Fibroblast of pulmonary artery (primary cell): ENCODE measurements at regions not wholly inside any gene's neighbourhood (a gene's known extent, or its start where the extent isn't known, plus 50 kb on each side); places are given as distances from the start of the nearest gene placed in this dataset.

Source experiments
- DNase-seq: peaks from one replicate; pipeline ENCODE4 v3.0.0-alpha.2; 2010; ENCODE audit warnings: low read depth
- H3K4me3 ChIP-seq: replicated peaks from 2 replicates; pipeline ENCODE4 v1.5.1; 2011; ENCODE audit warnings: low read depth, mild to moderate bottlenecking, control low read depth, low read length, moderate library complexity
- CTCF ChIP-seq: IDR thresholded peaks from 2 replicates; pipeline ENCODE4 v1.5.1; 2011; ENCODE audit warnings: mild to moderate bottlenecking, control low read depth, low read length, inconsistent platforms; ENCODE audit errors: missing control alignments

GRCh38 chr2:74043345-74044329, 58.9 kb downstream of the TET3 start:
- DNase-seq, result no peak

GRCh38 chr2:74044999-74045398, 60.3 kb downstream of the TET3 start:
- no peak for DNase-seq
- no peak for TF ChIP-seq CTCF
- H3K4me3 ChIP-seq, result no peak overlapping the region

More at GRCh38 chr2:74043345-74044329, 58.9 kb downstream of the TET3 start:
- H3K4me3 ChIP-seq, result no peak overlapping the region
- no peak for TF ChIP-seq CTCF

GRCh38 chr2:74045454-74045853, 60.7 kb downstream of the TET3 start:
- peak; percentile 39 for DNase-seq
- no peak overlapping the region for H3K4me3 ChIP-seq
- no peak for TF ChIP-seq CTCF

- DNase-seq, result no peak
- no peak for TF ChIP-seq CTCF
- no peak overlapping the region for H3K4me3 ChIP-seq
Observed at GRCh38 chr2:74046441-74046840, 61.7 kb downstream of the TET3 start.

GRCh38 chr2:74047152-74047551, 62.4 kb downstream of the TET3 start:
- H3K4me3 ChIP-seq, result no peak overlapping the region
- TF ChIP-seq CTCF, result no peak
- DNase-seq, result no peak

- no peak for DNase-seq
- no peak for TF ChIP-seq CTCF
- no peak overlapping the region for H3K4me3 ChIP-seq
Observed at GRCh38 chr2:74048147-74048546, 63.4 kb downstream of the TET3 start.
